Ishikawa (cell line): ENCODE measurements at regions not wholly inside any gene's neighbourhood (a gene's known extent, or its start where the extent isn't known, plus 50 kb on each side); places are given as distances from the start of the nearest gene placed in this dataset.

ENCODE experiments used
- CEBPB ChIP-seq: IDR thresholded peaks from 2 replicates; pipeline ENCODE4 v1.6.1; 2012
- CREB1 ChIP-seq: IDR thresholded peaks from 2 replicates; pipeline ENCODE4 v1.6.1; 2012; ENCODE audit warnings: low read depth
- EGR1 ChIP-seq: IDR thresholded peaks from 2 replicates; pipeline ENCODE4 v1.6.1; 2012
- EP300 ChIP-seq: IDR thresholded peaks from 2 replicates; pipeline ENCODE4 v1.6.1; 2012; ENCODE audit warnings: borderline replicate concordance
- FOXM1 ChIP-seq: IDR thresholded peaks from 2 replicates; pipeline ENCODE4 v1.6.1; 2012; ENCODE audit warnings: low read depth, borderline replicate concordance
- MAX ChIP-seq: IDR thresholded peaks from 2 replicates; pipeline ENCODE4 v1.6.1; 2012
- NFIC ChIP-seq: IDR thresholded peaks from 2 replicates; pipeline ENCODE4 v1.6.1; 2012
- RAD21 ChIP-seq: IDR thresholded peaks from 2 replicates; pipeline ENCODE4 v1.6.1; 2012; ENCODE audit warnings: low read depth
- REST ChIP-seq: IDR thresholded peaks from 2 replicates; pipeline ENCODE4 v1.6.1; 2012; ENCODE audit warnings: low read depth, mild to moderate bottlenecking
- TAF1 ChIP-seq: IDR thresholded peaks from 2 replicates; pipeline ENCODE4 v1.6.1; 2012; ENCODE audit warnings: low read depth, mild to moderate bottlenecking
- TCF12 ChIP-seq: IDR thresholded peaks from 2 replicates; pipeline ENCODE4 v1.6.1; 2012; ENCODE audit warnings: low read depth
- TEAD4 ChIP-seq: IDR thresholded peaks from 2 replicates; pipeline ENCODE4 v1.6.1; 2012
- USF1 ChIP-seq: IDR thresholded peaks from 2 replicates; pipeline ENCODE4 v1.6.1; 2012
- YY1 ChIP-seq: IDR thresholded peaks from 2 replicates; pipeline ENCODE4 v1.6.1; 2012; ENCODE audit warnings: low read depth
- ZBTB7A ChIP-seq: IDR thresholded peaks from 2 replicates; pipeline ENCODE4 v1.6.1; 2012; ENCODE audit warnings: low read depth

GRCh38 chr4:125231661-125232060 is 83.1 kb upstream of the FAT4 start:
- TF ChIP-seq TCF12 (no peak), CEBPB (no peak), USF1 (no peak), CREB1 (no peak), ZBTB7A (no peak), REST (no peak), NFIC (no peak), FOXM1 (no peak), YY1 (no peak), RAD21 (no peak), MAX (no peak), TEAD4 (no peak), TAF1 (no peak), EGR1 (no peak), EP300 (no peak)

- TF ChIP-seq TEAD4 (no peak), EP300 (no peak), NFIC (no peak), ZBTB7A (no peak), USF1 (no peak), TAF1 (no peak), EGR1 (no peak), MAX (no peak), CREB1 (no peak), YY1 (no peak), FOXM1 (no peak), TCF12 (no peak), RAD21 (no peak), CEBPB (no peak), REST (no peak)
Measured at GRCh38 chr4:125229596-125230058, 85.1 kb upstream of the FAT4 start.

GRCh38 chr4:125225806-125226205 is 88.9 kb upstream of the FAT4 start:
- TF ChIP-seq YY1 (no peak), MAX (no peak), CEBPB (no peak), CREB1 (no peak), TCF12 (no peak), RAD21 (no peak), EP300 (no peak), USF1 (no peak), TAF1 (no peak), REST (no peak), EGR1 (no peak), ZBTB7A (no peak), FOXM1 (no peak), TEAD4 (no peak), NFIC (no peak)

GRCh38 chr4:125200556-125200955 is 114.2 kb upstream of the FAT4 start:
- no peak for TF ChIP-seq USF1
- TF ChIP-seq EGR1: no peak
- TF ChIP-seq TAF1: no peak
